ENCODE measurements at regions not wholly inside any gene's neighbourhood (a gene's known extent, or its start where the extent isn't known, plus 50 kb on each side); places are given as distances from the start of the nearest gene placed in this dataset.

GRCh38 chr22:49690454-49690853, 137.2 kb downstream of the BRD1 start:
- Histone ChIP-seq H3K79me2 (ENCODE audit: low read length) (no peaks in the 10 kb centered on the region), H3K27me3 (ENCODE audit: low read length) (peaks cover 64% of the 10 kb centered on the region), H3K4me3 (ENCODE audit: low read length) (no peak overlapping the region), H3F3A (ENCODE audit: low read length, unreplicated experiment) (no peaks in the 10 kb centered on the region), H3K4me2 (ENCODE audit: low read length) (no peak overlapping the region), H3K36me3 (ENCODE audit: low read depth, low read length) (no peaks in the 10 kb centered on the region), H3K27ac (ENCODE audit: low read length) (no peak overlapping the region), H2AFZ (ENCODE audit: low read length) (no peak overlapping the region), H3K9me3 (ENCODE audit: low read length) (no peaks in the 10 kb centered on the region), H3K9ac (ENCODE audit: low read length) (no peak overlapping the region), H4K20me1 (ENCODE audit: low read length) (no peaks in the 10 kb centered on the region), H3K4me1 (ENCODE audit: insufficient read depth, low read length) (no peaks in the 10 kb centered on the region), H3K9me2 (replicated peaks; ENCODE audit: low read length) (no peaks in the 10 kb centered on the region)
- intact Hi-C loops (cut with micrococcal nuclease): no loop called here
- TF ChIP-seq EZH2 (IDR thresholded peaks at IDR 0.05; ENCODE audit: low read length, unreplicated experiment) (no peak), CTCF (conservative IDR thresholded peaks at IDR 0.05; ENCODE audit: low read depth, low read length) (no peak), EZH2phosphoT487 (IDR thresholded peaks at IDR 0.05; ENCODE audit: borderline replicate concordance, low read length) (no peak)
- DNase-seq: no peak
- ChIA-PET POLR2A (ENCODE audit: unreplicated experiment) (no interaction called here), CTCF (no interaction called here)
- no peak for ATAC-seq
- no TSS peak for BruUV-seq (replicated peaks)

GRCh38 chr22:49689858-49690257, 137.8 kb downstream of the BRD1 start:
- Histone ChIP-seq H3K36me3 (ENCODE audit: low read depth, low read length) (no peaks in the 10 kb centered on the region), H3K9ac (ENCODE audit: low read length) (no peak overlapping the region), H3K27ac (ENCODE audit: low read length) (no peak overlapping the region), H3K27me3 (ENCODE audit: low read length) (peaks cover 69% of the 10 kb centered on the region), H3K9me3 (ENCODE audit: low read length) (no peaks in the 10 kb centered on the region), H4K20me1 (ENCODE audit: low read length) (no peaks in the 10 kb centered on the region), H3F3A (ENCODE audit: low read length, unreplicated experiment) (no peaks in the 10 kb centered on the region), H2AFZ (ENCODE audit: low read length) (no peak overlapping the region), H3K9me2 (replicated peaks; ENCODE audit: low read length) (no peaks in the 10 kb centered on the region), H3K4me3 (ENCODE audit: low read length) (no peak overlapping the region), H3K4me1 (ENCODE audit: insufficient read depth, low read length) (no peaks in the 10 kb centered on the region), H3K4me2 (ENCODE audit: low read length) (no peak overlapping the region), H3K79me2 (ENCODE audit: low read length) (no peaks in the 10 kb centered on the region)
- no TSS peak for BruUV-seq (replicated peaks)
- ChIA-PET CTCF (no interaction called here), POLR2A (ENCODE audit: unreplicated experiment) (no interaction called here)
- DNase-seq (no peak), ATAC-seq (no peak)
- TF ChIP-seq EZH2 (IDR thresholded peaks at IDR 0.05; ENCODE audit: low read length, unreplicated experiment) (no peak), CTCF (conservative IDR thresholded peaks at IDR 0.05; ENCODE audit: low read depth, low read length) (no peak)
- intact Hi-C loops (cut with micrococcal nuclease): no loop called here

- no TSS peak for BruUV-seq (replicated peaks)
- Histone ChIP-seq H3K27ac (ENCODE audit: low read length) (no peak overlapping the region), H4K20me1 (ENCODE audit: low read length) (no peaks in the 10 kb centered on the region), H3K36me3 (ENCODE audit: low read depth, low read length) (no peaks in the 10 kb centered on the region), H3K4me1 (ENCODE audit: insufficient read depth, low read length) (no peaks in the 10 kb centered on the region), H3K4me3 (ENCODE audit: low read length) (no peak overlapping the region), H2AFZ (ENCODE audit: low read length) (no peak overlapping the region), H3K4me2 (ENCODE audit: low read length) (no peak overlapping the region), H3F3A (ENCODE audit: low read length, unreplicated experiment) (no peaks in the 10 kb centered on the region), H3K9me3 (ENCODE audit: low read length) (no peaks in the 10 kb centered on the region), H3K9me2 (replicated peaks; ENCODE audit: low read length) (no peaks in the 10 kb centered on the region), H3K27me3 (ENCODE audit: low read length) (peaks cover 72% of the 10 kb centered on the region), H3K9ac (ENCODE audit: low read length) (no peak overlapping the region), H3K79me2 (ENCODE audit: low read length) (no peaks in the 10 kb centered on the region)
- TF ChIP-seq CTCF (conservative IDR thresholded peaks at IDR 0.05; ENCODE audit: low read depth, low read length): no peak
- TF ChIP-seq EZH2 (IDR thresholded peaks at IDR 0.05; ENCODE audit: low read length, unreplicated experiment): no peak
- no peak for TF ChIP-seq EZH2phosphoT487 (IDR thresholded peaks at IDR 0.05; ENCODE audit: borderline replicate concordance, low read length)
- ChIA-PET POLR2A (ENCODE audit: unreplicated experiment) (no interaction called here), CTCF (no interaction called here)
- intact Hi-C loops (cut with micrococcal nuclease): no loop called here
- ATAC-seq: no peak
- DNase-seq: no peak
Observed at GRCh38 chr22:49689255-49689770, 138.4 kb downstream of the BRD1 start.

Data from PC-3 (cell line).